ENCODE measurements at regions not wholly inside any gene's neighbourhood (a gene's known extent, or its start where the extent isn't known, plus 50 kb on each side); places are given as distances from the start of the nearest gene placed in this dataset.

GRCh38 chr6:128763599-128764300, 119.2 kb upstream of the LAMA2 start:
- intact Hi-C loops (cut with DNase I; ENCODE audit: low total_unique reads), result no loop called here

GRCh38 chr6:128759901-128760300, 123.0 kb upstream of the LAMA2 start:
- no peak for ATAC-seq
- TF ChIP-seq CTCF (IDR thresholded peaks at IDR 0.05 in 4 of 5, conservative IDR thresholded peaks at IDR 0.05 in 1 of 5) (no peak), POLR2A (IDR thresholded peaks at IDR 0.05) (no peak)
- in situ Hi-C loops (cut with MboI; ENCODE audit: low sequenced_read_pairs in 4 of 4), result no loop called here

More at GRCh38 chr6:128763599-128764300, 119.2 kb upstream of the LAMA2 start:
- H3K4me3 ChIP-seq, result no peak overlapping the region
- no peaks in the 10 kb centered on the region for H3K9me3 ChIP-seq
- in situ Hi-C loops (cut with MboI; ENCODE audit: low sequenced_read_pairs in 4 of 4), result no loop called here
- TF ChIP-seq POLR2A (IDR thresholded peaks at IDR 0.05) (no peak), CTCF (IDR thresholded peaks at IDR 0.05 in 4 of 5, conservative IDR thresholded peaks at IDR 0.05 in 1 of 5) (no peak)
- DNase-seq (no peak), ATAC-seq (no peak)
- H3K27ac ChIP-seq, result no peak overlapping the region
- no peaks in the 10 kb centered on the region for H3K27me3 ChIP-seq
- no peaks in the 10 kb centered on the region for H3K36me3 ChIP-seq
- no peaks in the 10 kb centered on the region for H3K4me1 ChIP-seq

GRCh38 chr6:128759447-128759846, 123.5 kb upstream of the LAMA2 start:
- H3K9me3 ChIP-seq, result no peaks in the 10 kb centered on the region
- intact Hi-C loops (cut with DNase I; ENCODE audit: low total_unique reads), result no loop called here

More at GRCh38 chr6:128759901-128760300, 123.0 kb upstream of the LAMA2 start:
- intact Hi-C loops (cut with DNase I; ENCODE audit: low total_unique reads), result no loop called here
- no peak overlapping the region for H3K27ac ChIP-seq
- H3K4me3 ChIP-seq, result no peak overlapping the region
- no peaks in the 10 kb centered on the region for H3K4me1 ChIP-seq
- no peaks in the 10 kb centered on the region for H3K27me3 ChIP-seq
- no peaks in the 10 kb centered on the region for H3K9me3 ChIP-seq
- no peaks in the 10 kb centered on the region for H3K36me3 ChIP-seq
- DNase-seq, result no peak

GRCh38 chr6:128757961-128758360, 125.0 kb upstream of the LAMA2 start:
- H3K9me3 ChIP-seq, result no peaks in the 10 kb centered on the region
- in situ Hi-C loops (cut with MboI; ENCODE audit: low sequenced_read_pairs in 4 of 4), result no loop called here
- H3K36me3 ChIP-seq, result no peaks in the 10 kb centered on the region
- no peak for DNase-seq
- intact Hi-C loops (cut with DNase I; ENCODE audit: low total_unique reads), result no loop called here
- no peak for ATAC-seq
- H3K4me1 ChIP-seq, result no peaks in the 10 kb centered on the region
- H3K27ac ChIP-seq, result no peak overlapping the region
- no peak overlapping the region for H3K4me3 ChIP-seq
- no peaks in the 10 kb centered on the region for H3K27me3 ChIP-seq
- TF ChIP-seq POLR2A (IDR thresholded peaks at IDR 0.05) (no peak), CTCF (IDR thresholded peaks at IDR 0.05 in 4 of 5, conservative IDR thresholded peaks at IDR 0.05 in 1 of 5) (no peak)

More at GRCh38 chr6:128759447-128759846, 123.5 kb upstream of the LAMA2 start:
- no peak overlapping the region for H3K27ac ChIP-seq
- H3K4me1 ChIP-seq, result no peaks in the 10 kb centered on the region
- no peak for DNase-seq
- no peak overlapping the region for H3K4me3 ChIP-seq
- no peak for ATAC-seq
- H3K27me3 ChIP-seq, result no peaks in the 10 kb centered on the region
- TF ChIP-seq CTCF (IDR thresholded peaks at IDR 0.05 in 4 of 5, conservative IDR thresholded peaks at IDR 0.05 in 1 of 5), result no peak
- TF ChIP-seq POLR2A (IDR thresholded peaks at IDR 0.05), result no peak
- H3K36me3 ChIP-seq, result no peaks in the 10 kb centered on the region
- in situ Hi-C loops (cut with MboI; ENCODE audit: low sequenced_read_pairs in 4 of 4), result no loop called here
